GM12873 (cell line): ENCODE measurements at regions not wholly inside any gene's neighbourhood (a gene's known extent, or its start where the extent isn't known, plus 50 kb on each side); places are given as distances from the start of the nearest gene placed in this dataset.

Experiments
- CTCF ChIP-seq: IDR thresholded peaks from 2 replicates; pipeline ENCODE4 v1.5.1; 2012; ENCODE audit warnings: low read depth, mild to moderate bottlenecking, moderate library complexity, low read length, control low read depth; ENCODE audit not compliant: insufficient read depth; ENCODE audit errors: missing control alignments

- TF ChIP-seq CTCF, result no peak
Measured at GRCh38 chr3:178195824-178196223, 340.4 kb upstream of the KCNMB2 start.

GRCh38 chr3:178198329-178198728, 337.9 kb upstream of the KCNMB2 start:
- no peak for TF ChIP-seq CTCF

- no peak for TF ChIP-seq CTCF
Measured at GRCh38 chr3:178200316-178200715, 335.9 kb upstream of the KCNMB2 start.

GRCh38 chr3:178201714-178202113, 334.5 kb upstream of the KCNMB2 start:
- TF ChIP-seq CTCF, result no peak

GRCh38 chr3:178202194-178202593, 334.0 kb upstream of the KCNMB2 start:
- no peak for TF ChIP-seq CTCF

- no peak for TF ChIP-seq CTCF
Measured at GRCh38 chr3:178203165-178203564, 333.1 kb upstream of the KCNMB2 start.

GRCh38 chr3:178203650-178204049, 332.6 kb upstream of the KCNMB2 start:
- TF ChIP-seq CTCF, result no peak
